HG03521 (cell line): ENCODE measurements at regions not wholly inside any gene's neighbourhood (a gene's known extent, or its start where the extent isn't known, plus 50 kb on each side); places are given as distances from the start of the nearest gene placed in this dataset.

Experiments used
- ATAC-seq: cut with Tn5 transposase; IDR thresholded peaks from one replicate; pipeline ENCODE4 v1.9.1; 2021; ENCODE audit warnings: mild to moderate bottlenecking, moderate library complexity; ENCODE audit not compliant: unreplicated experiment

DNA sequence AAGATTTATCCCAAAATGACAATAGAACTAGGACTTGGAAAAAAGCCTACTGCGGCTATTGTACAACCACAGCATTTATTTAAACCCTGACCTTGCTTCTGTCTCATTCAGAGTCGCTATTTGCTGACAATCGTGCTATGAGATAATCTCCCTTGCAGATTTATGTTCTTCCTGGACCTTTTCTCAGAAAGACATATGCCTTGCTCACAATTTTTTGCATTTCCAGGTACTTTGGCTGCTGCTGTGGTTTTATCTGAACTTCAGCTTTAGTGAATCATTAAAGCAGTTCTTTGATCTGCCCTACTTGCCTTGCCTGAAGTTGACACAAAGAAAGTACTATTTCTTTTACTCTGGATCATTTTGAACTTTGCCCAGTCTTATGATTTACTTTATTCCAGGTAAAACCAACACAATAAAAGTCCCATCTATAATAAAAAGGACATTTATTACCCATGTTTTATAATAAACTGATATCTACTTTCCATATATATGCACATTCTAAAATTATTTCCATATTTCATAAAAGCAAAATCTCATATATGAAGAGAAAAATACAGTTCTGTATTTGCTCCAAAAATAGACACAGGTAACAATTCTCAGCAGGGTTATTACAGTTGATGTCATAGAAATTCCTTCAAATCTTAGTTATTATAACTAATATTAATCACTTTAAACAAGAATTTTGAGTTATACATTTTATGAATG lies 63.4 kb upstream of the CARD18 start:
- ATAC-seq, result no peak

DNA sequence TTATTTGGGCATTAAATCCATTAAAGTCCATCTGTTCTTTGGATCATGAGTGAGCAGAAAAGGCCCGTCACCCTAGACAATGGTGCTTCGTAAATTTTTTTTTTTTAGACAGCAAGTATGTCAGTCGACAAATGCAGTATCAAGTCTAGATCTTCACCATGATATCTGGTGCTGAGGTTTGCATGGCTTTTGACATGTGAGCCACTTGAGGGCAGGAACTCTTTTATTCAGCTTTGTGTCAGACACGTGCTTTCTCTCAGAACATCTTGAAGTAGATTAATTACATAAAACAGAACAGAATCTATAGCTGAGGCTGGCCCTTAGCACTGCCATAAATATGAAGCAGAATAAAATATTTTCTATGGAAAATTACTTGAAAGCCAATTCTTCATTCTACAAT lies 62.9 kb upstream of the CARD18 start:
- no peak for ATAC-seq

DNA sequence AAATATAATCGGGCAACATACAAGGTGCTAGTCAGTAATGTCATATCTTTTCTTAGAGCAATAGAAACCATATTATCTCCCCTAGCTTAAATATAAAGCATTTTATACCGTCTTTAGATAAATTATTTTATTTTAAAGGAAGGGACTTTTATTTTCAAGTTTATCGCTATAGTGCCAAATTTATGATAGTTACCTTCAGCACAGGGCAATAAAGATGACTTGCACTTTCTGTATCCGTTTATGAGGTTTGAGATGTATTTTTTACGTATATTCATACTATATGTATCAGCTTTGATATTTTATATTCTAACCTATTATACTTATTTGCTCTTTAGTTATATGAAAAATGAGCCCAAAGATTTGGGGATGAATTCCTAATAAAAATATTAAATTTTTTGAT lies 61.6 kb upstream of the CARD18 start:
- ATAC-seq, result no peak

DNA sequence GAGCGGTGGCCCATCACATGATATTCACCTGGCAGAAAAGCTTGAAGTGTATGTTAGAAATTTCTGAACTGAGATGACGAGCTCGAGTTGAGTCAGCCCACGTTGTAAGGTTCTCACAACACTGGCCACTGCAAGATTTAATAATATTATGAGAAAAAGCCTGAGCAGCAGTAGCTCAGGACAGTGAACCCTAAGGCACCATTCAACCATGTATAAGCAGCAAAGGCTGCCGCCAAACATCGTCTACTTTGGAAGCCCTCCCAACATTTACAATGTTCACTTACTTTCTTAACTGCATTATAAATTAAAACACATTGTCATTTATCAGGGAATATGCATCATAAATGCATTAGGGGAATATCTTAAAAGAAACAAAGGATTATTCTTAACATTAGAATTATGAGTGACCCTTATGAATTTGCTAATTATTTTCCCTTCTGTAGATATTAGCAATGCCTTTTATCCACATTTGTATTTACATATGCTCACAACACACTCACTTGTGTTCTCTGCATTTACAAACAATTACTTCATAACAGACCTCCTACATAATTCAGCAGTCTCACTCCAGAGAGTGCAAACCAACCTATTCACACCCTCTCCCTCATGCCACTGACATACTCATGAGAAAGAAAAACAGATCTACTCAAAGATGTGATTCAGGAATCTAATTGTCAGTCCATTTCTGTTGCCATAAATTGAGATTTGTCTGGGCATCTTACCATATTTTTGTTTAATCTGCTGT lies 57.7 kb upstream of the CARD18 start:
- no peak for ATAC-seq

- no peak for ATAC-seq
These were observed 53.7 kb upstream of the CARD18 start for GRCh38 chr11:105193260-105193659.

DNA sequence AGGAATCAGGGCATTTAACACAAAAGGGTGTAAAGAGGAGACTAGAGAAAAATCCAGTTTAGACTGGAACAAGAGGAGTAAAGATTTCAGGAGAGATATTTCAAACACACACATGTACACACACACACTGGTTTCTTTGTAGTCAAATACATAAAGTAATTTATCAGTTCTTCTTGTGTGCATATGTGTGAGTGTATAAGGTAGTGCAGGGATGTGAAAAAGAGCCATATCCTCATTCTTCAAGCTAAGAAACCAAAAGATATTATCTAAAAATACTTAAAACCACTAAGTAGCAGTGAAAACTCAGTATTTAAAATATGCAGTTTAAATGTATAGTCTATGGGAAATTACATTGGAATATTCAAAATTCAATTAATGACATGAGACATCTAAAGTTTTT lies 52.5 kb upstream of the CARD18 start:
- no peak for ATAC-seq

DNA sequence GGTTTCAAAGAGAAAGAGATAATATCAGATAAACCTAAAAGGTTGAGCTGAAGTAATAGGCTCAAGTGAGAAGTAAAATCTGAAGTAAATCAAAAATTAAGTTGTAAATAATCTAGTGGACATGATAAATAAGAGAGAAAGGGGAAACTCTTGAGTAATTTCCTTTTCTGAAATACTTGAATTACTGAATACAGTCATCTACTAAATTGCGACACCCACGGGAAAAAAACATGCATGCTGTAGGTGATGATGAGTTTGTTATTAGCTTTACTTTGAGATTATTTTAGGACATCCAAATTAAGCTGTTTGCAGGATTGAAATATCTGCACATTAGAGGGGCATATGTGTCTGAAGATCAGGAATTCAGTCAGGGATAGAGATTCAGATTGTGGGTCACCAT lies 50.0 kb upstream of the CARD18 start:
- ATAC-seq, result no peak
